GM18907 (cell line): ENCODE measurements at regions not wholly inside any gene's neighbourhood (a gene's known extent, or its start where the extent isn't known, plus 50 kb on each side); places are given as distances from the start of the nearest gene placed in this dataset.
A peak's percentile ranks its signal among the peaks of the same experiment; 100 is the strongest.

Experiments used
- ATAC-seq: cut with Tn5 transposase; IDR thresholded peaks from one replicate; pipeline ENCODE4 v1.9.1; 2021; ENCODE audit warnings: mild to moderate bottlenecking, moderate library complexity; ENCODE audit not compliant: unreplicated experiment

- no peak for ATAC-seq
Measured at GRCh38 chr10:90318659-90319058, 539.2 kb downstream of the HTR7 start.

DNA sequence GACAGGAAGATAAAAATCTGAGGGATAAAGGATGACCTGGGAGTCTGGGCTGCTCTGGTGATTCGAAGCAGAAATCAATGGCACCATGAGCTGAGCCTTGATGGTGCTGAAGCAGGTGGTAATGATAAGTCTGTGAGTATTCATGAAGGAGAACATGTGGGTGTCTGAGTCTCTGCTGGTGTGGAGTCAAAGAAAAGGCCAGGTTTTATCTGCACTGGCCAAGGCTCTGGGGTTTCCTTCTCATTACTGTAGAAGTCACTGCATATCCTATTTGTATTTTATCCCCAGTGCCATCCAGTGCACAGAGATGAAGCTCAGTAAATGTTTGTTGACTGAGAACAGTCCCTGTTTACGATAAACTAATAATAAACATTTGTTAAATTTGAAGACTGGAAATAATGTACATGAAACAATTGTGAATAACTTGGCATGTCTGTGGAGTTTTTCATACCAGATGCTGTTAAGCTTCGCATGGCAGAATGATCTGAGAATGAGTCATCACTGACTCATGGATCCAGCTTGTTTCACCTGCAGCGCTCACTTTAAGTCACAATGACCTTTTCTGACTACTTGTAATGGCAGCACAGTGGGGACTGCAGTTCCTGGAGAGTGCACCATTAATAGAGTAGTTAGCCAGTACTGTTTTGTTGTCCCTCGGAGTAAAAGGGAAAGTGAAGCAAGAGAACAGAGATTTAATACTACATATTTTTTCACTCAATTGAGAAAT, 538.5 kb downstream of the HTR7 start:
- peak; percentile 95 for ATAC-seq

GRCh38 chr10:90321132-90321816, 536.6 kb downstream of the HTR7 start:
- no peak for ATAC-seq

DNA sequence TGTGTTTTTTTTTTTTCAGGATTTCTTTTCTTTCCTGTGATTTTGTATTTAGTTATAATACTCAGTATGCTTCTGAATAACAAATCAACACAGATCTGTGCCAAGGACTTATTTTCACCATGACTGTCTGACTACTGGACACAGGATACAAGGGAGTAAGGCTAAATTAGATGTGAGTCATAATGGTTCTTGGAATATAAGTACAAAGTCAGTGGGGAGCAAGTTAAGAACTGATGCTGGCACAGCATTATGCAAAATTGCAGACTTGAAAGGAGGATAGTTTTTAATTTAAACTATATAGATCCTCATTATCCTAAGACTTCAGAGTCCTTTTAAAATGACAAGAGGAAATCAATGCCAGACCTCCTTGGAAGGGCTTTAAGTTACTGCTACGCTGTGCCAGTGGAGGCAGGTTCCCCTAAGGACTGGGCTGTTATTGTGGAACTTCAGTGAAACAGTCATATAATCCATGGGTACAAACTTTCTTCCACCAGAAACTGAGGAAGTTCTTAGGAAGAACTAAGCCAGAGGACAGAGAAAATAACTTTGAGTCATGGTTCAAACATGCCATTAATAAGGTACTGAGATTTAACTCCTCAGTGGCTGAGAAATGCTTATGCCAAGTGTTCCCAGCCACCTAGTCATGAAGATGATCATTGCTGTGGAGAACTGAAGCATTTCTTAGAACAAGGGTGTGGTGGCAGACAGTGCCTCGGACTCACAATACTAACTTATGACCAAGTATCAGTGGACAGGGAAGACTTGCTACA, 531.2 kb downstream of the HTR7 start:
- ATAC-seq: no peak

GRCh38 chr10:90327611-90328010, 530.2 kb downstream of the HTR7 start:
- no peak for ATAC-seq

DNA sequence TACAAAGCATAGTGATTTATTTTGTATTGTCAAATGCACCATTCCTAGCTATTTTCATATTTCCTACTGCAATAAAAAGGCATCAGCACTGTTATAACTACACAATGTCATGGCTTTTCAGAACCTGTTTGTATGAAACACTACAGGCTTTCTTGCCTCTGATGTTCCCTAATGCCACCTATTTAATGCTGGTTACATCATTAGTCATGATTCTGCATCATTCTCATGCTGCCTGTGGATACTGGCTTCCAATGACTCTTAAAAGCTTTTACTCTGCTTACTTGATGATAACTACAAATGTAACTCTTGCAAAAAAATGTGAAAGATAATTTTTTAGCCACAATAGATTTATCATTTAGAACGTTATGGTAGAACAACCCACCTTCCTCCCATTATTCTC, 529.4 kb downstream of the HTR7 start:
- ATAC-seq: no peak

DNA sequence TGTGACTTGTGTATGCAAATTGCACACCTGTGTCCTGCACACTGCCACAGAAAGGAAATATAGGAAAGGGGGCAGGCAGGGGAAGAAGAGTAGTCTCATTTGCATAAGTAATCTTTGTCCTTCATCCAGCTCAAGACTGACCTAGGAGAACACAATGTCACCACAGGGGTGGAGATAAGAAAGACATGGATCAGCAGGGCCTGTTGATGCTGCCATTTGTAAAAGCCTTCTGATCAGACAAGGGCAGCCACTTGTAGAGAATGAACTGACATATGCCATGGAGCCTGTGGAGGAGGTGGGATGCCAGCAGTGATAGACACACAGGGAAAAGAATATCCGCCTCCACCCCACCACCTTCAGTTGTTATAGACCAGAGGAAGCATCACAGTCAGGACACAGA, 528.9 kb downstream of the HTR7 start:
- ATAC-seq: no peak

- no peak for ATAC-seq
Measured at GRCh38 chr10:90337316-90337715, 520.5 kb downstream of the HTR7 start.

DNA sequence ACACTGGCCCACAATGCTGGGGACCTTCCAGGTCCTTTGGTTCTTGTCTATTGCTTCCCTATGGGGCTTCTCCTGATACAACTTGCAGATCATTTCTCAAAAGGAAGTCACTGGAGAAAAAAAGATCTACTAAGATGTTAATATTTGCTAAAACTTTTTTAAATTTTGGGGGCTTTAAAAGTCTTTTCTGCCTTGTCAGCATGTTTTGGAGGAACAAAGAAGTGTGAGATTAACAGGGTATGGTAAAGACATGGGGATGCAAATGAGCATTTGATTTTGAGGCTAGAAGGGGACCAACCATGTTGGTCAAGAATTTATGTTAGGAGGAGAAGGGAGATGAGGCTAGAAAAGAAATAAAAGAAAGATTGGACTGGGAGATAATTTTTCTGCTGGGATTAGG, 515.4 kb downstream of the HTR7 start:
- no peak for ATAC-seq

DNA sequence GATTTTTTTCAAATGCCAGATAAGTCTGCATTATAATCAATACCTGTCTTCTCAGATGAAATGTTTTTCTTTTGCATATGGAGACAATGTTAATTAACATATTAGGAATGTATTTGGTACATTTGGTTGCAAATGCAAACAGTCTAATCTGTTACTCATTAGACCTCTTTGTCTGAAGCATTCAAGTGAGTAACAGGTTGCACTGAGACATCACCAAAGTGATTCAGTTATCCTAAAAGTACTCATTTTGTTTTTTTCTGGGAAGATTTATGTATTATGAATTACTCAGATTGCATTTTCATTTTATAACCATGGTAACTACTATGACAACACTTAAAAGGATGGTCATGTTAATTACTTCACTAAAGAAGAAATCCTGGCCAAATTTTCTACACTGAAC, 513.6 kb downstream of the HTR7 start:
- ATAC-seq: no peak

DNA sequence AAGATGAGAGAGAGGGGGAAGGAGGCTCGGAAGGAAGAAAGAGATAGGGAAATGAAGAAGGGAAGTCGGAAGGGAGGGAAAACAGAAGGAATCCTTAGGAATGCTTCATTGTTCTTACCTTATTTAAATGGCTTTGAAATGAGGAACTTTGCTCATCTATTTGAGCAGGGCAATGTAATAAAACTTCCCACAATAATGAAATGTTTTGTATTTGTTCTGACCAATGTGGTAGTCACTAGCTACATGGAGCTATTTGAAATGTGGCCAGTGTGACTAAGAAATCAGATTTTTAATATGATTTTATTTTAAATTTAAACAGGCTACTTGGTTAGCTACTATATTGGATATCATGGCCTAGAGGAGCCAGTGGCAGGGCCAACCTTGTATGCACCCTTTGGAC, 510.6 kb downstream of the HTR7 start:
- no peak for ATAC-seq

DNA sequence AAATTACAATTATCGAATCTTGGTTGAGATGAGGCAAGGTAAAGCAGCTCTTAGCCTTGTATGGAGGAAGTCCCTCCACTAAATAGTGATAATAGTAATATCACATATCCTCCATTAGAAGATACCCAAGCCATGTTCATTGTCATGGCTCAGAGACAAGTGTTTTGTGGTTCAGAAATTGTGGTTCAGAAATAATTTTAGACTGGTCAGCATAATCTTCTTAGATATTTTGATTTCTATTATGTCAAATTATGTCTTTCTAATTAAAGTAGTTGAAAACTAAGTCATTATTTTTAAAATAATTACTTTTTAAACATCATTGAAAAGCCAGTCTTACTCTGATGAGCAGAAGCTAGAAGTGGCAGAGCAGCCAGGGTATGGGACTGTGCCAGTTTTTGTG, 507.7 kb downstream of the HTR7 start:
- no peak for ATAC-seq

DNA sequence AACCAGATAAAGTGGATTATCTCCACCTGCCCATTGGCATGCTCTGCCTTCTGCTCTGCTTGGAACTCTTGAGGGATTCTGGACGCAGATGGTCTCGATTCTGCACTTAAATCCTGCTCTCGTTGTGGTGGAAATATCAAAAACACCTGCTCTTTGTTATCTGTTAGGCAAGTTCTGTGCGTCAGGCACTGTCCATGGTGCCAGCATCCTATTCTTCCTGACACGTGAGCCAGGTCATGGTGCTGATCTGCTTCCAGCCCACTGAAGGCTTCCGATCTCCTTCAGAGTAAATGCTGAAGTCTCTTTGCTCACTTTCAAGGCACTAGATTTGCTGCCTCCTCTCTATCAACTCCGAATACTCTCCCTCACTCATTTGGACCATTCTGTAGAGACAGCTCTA, 505.6 kb downstream of the HTR7 start:
- ATAC-seq: no peak

GRCh38 chr10:90354914-90355313, 502.9 kb downstream of the HTR7 start:
- no peak for ATAC-seq

- no peak for ATAC-seq
Measured at GRCh38 chr10:90363799-90364483, 493.9 kb downstream of the HTR7 start.

GRCh38 chr10:90372451-90372850, 485.4 kb downstream of the HTR7 start:
- no peak for ATAC-seq

GRCh38 chr10:90373911-90374310, 483.9 kb downstream of the HTR7 start:
- ATAC-seq: no peak

- ATAC-seq: no peak
Measured at GRCh38 chr10:90378524-90379076, 479.2 kb downstream of the HTR7 start.

- no peak for ATAC-seq
Measured at GRCh38 chr10:90381468-90381867, 476.4 kb downstream of the HTR7 start.

GRCh38 chr10:90389876-90390275, 468.0 kb downstream of the HTR7 start:
- ATAC-seq: no peak

DNA sequence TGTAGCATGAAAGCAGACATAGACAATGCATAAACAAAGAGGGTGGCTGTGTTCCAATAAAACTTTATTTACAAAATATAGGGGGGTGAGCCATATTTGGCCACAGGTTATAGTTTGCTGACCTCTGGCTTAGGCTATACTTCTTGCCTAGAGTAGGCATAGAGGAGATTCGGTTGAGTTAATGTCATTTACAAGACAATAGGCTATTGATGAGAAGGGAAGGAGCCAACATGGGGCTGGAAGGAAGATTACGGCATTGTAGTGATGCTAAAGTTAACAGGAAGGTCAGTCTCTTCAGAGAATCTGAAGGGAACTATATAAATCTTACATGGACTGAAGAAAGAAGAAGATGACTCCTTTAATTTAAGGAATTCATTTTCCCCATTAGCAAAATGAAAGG, 463.5 kb downstream of the HTR7 start:
- no peak for ATAC-seq
